Cerebellar nuclear complex (tissue), 1 donor: ENCODE measurements at regions not wholly inside any gene's neighbourhood (a gene's known extent, or its start where the extent isn't known, plus 50 kb on each side); places are given as distances from the start of the nearest gene placed in this dataset.

Experiments
- DNase-seq, 2 experiments: peaks; one replicate each; lab custom pipeline; 2025; lab: John Stamatoyannopoulos, UW

- DNase-seq, result no peak
Measured at GRCh38 chr6:16851044-16851540, 89.8 kb upstream of the ATXN1 start.

DNA sequence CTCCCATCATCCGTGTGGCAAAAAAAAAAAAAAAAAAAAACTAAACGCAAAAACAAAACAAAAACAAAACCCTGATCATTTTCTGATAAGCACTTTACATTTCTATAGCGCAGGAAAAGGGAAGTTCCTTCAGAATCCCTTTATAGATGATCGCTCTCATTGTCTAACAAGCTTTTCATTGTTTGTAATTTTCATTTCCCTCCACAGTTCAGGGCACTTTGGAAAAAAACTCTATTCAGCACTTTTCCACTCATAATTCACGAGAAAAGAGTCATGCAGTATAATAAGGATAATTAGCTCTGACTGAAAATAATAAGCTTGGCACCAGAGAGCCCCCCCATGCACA, 89.4 kb upstream of the ATXN1 start:
- DNase-seq, result no peak

DNA sequence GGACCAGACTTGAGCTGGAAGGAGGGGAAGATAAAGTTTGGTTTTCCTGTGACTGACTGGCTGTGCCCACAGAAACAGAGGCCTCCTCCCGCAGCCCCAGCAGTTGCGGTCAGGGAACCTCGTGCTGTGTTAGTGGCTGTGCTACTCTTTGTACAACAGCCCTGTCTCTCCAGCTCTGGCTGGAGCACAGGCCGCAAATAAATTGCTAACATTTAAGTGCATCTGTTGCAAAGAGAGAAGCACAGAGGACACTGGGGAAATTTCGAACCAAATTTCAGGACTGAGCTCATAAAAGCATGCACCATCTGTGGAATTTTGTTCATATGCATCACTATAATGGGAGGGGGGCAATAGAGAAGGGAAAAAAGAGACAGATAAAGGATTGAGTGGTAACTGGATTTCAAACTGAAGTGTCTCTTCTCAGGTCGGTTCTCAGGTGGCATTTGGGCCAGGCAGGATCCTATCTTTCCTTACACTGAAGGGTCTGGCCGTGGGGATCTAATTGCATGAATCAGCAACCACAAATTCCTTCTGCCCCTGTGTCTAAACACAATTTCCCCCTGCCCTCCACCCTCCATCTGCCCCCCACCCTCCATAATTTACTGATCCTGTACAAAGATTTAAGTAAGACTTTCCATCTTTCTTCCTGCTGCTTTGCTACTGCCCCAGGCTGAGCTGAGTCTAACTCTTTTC, 88.9 kb upstream of the ATXN1 start:
- DNase-seq, result no peak

DNA sequence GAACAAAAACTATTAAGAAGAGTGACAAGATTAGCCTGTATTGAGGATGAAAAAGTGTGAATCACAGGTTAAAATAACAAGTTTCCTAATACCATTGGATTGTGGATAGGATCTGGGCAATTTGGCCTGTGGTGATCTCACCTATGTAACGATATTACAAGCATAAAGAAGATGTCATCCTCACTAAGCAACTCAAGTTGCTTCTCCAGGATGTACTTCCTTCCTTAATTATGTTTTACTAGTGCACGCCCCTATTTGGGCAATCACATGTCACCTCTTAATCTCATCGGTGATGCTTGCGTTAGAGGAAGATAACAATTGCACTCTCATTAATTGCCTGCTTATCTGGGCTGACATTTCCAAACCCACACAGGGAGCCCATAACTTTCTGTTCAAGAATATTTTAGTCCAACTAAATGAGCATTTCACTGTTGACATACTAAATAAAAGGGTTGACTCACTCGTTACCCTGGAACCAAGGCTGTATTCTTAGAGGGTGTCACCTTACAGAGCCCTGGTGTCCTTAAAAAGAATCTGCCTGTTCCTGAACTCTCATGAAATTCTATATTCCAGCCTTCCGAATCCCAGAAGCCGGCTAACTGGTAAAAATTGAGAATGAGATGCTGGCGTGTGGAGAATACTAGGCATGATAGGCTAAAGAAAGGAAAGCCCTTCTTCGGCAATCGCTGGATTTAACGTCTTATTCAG, 88.2 kb upstream of the ATXN1 start:
- no peak for DNase-seq

DNA sequence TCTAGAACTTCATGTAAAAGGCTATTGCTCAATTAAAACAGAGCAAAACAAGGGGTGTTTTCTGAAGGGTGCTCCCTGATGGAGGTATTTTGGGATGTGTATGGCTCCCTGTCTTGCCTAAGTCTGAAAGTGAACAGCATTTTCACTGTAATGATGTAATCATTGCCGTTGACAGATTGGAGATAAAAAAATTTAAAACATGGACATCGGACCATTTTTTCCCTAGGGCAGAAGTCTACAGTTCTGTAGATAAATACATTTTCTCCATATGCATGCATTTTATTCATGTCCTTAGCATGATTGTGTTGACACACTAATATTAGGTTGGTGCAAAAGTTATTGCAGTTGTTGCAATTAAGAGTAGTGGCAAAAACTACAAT, 85.1 kb upstream of the ATXN1 start:
- DNase-seq, result no peak

DNA sequence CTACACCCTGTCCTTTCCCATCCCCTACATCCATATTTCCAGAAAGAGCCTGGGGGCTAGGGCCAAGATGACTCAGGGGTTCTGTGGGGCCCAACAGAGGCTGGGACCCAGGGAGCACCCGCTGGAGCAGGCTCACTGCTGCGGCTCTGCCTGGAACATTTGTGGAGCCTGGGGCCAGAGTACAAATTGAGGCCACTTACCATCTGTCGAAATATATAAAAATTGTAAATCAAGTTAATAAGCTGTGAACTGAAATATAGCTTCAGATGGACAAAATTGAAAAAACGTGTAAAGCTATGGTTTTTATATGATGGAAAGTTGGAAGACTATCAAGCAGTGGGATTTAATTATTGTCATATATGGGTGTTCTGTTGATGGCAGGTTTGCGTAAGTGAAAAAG, 82.9 kb upstream of the ATXN1 start:
- no peak for DNase-seq

GRCh38 chr6:16842676-16843075, 81.4 kb upstream of the ATXN1 start:
- DNase-seq, result no peak

DNA sequence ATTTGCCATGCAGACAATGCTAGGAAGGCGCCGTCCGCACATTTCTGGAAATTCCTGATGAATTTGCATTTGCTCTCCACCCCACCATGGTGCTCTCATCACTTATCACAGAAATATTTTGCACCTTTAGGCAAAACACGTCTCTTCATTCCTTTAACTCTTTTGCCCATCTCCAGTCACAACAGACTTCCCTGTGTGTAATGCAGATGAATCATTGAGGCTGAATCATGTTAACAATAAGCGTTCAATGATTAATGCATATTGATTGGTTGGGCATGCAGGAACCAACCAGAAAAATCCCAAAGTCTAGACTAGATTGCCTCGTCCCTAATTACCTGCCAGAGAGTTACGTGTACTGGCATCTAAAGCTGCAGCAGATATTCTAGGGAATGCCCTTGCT, 80.0 kb upstream of the ATXN1 start:
- DNase-seq, result no peak

GRCh38 chr6:16840725-16841124, 79.5 kb upstream of the ATXN1 start:
- DNase-seq, result no peak

GRCh38 chr6:16840291-16840690, 79.0 kb upstream of the ATXN1 start:
- DNase-seq, result no peak

GRCh38 chr6:16839631-16840179, 78.4 kb upstream of the ATXN1 start:
- DNase-seq, result no peak

DNA sequence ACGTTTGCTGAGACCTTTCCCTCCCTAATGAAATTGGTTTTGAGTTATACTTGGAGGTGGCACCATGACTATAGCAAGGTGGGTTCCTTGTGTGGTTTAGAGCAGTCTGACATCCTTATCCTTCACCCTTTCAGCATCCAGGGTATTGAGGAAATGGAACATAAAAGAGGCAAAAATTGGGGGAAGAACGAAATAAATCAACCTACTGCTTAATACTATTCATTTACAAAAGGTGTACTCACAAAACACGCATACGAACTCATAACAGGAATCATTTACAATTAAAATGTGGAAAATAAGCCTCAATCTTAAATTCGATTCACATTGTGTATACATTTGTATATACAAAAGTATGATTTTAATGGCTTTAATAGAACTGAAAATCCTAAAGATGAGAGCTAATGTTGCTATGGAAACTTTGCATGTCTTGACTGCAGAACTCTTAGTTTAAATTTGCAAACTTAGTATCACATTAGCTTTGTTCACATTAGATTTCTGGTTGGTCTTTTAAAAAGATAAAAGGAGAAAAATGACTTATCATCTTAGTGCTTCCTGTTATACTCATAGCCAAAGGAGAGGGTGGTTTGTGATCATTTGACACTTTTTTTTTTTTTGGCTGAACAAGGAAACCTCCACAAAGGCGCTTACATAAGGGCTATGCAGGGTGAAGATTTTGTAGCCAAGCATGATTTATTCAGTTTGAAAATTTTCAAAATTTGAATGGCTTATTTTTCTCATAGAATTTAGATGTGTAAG, 76.1 kb upstream of the ATXN1 start:
- no peak for DNase-seq

- DNase-seq, result no peak
Measured at GRCh38 chr6:16836144-16836981, 75.1 kb upstream of the ATXN1 start.

- DNase-seq, result no peak
Measured at GRCh38 chr6:16834242-16834641, 73.0 kb upstream of the ATXN1 start.

DNA sequence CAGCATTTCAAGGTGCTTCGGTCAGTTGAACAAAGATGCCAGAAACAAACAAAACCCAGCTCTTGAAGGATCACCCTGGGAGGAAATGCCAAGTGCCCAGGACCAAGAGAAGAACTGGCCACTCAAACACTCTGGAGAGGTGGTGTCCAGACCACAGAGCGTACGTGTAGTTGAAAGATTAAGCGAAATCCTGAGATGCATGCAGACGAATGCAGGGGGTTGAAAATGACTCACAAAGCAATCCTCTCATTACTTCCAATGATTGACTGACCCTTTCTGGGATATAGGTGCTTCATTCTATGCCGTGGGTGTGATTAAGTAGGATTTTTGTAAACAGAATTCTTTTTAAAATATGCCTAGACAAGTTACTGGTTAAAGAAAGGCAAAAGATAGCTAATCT, 71.5 kb upstream of the ATXN1 start:
- no peak for DNase-seq

- DNase-seq, result no peak
Measured at GRCh38 chr6:16832043-16832567, 70.8 kb upstream of the ATXN1 start.

- DNase-seq, result no peak
Measured at GRCh38 chr6:16831136-16831535, 69.9 kb upstream of the ATXN1 start.

DNA sequence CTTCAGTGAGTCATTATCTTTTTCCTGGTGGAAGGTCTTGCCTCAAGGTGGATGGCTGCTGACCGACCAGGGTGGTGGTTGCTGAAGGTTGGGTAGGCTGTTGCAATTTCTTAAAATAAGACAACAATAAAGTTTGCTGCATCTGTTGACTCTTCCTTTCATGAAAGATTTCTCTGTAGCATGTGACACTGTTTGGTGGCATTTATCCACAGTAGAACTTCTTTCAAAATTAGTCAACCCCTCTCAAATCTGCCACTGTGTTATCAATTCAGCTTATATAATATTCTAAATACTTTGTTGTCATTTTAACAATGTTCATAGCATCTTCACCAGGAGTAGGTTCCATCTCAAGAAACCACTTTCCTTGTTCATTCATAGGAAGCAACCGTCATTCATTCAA, 66.8 kb upstream of the ATXN1 start:
- no peak for DNase-seq

- no peak for DNase-seq
Measured at GRCh38 chr6:16827627-16828026, 66.4 kb upstream of the ATXN1 start.

- DNase-seq, result no peak
Measured at GRCh38 chr6:16825784-16826183, 64.5 kb upstream of the ATXN1 start.

DNA sequence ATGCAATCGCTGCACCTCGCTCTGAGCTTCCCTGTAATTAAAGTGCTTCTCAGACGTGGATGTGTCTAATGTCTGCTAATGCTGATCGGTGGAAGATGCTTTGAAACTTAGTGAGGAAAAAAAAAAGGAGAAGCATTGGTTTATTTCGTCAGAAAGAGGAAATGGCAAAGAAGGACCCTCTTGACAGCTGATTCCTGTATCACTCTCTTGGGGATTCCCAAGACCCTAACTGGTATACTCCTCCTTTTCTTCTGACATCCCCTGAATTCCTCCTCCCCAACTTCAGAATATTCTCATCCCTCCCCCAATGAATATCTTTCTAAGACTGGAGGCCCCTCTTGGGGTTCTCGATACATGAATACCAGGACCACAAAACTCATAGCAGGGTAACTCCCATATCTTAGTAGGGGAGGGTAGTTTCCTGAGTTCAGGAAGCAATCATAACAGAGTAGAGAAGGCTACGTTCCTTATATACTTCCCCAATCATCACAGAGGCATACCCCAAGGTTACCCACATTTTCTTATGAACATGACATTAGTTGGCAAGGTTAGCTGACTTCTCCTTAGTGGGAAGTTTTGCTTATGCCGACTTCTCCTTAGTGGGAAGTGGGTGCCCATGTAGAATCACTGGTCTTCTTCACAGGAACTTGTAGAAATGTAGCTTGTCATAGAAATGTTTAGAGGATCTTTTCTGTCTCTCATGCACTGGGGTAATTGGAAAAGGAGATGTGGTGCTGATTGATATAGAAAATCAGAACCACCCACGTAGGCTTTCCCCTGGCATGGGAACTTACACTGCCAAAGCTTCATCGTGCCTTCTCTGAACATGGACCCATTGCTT, 63.8 kb upstream of the ATXN1 start:
- no peak for DNase-seq
